ENCODE measurements at regions not wholly inside any gene's neighbourhood (a gene's known extent, or its start where the extent isn't known, plus 50 kb on each side); places are given as distances from the start of the nearest gene placed in this dataset.

GRCh38 chr3:46146548-46146947 lies 61.6 kb downstream of the CCR1 start:
- peak overlapping the region in 1 of 10 donors; percentile 12 for H3K4me3 Mint-ChIP-seq

GRCh38 chr3:46146021-46146420 lies 62.1 kb downstream of the CCR1 start:
- Mint-ChIP-seq H3K27ac (no peak overlapping the region), H3K9me3 (peaks cover 0 to 8% (median 0%) of the 10 kb centered on the region in 11 donors), H3K27me3 (peaks cover 0 to 8% (median 0%) of the 10 kb centered on the region in 5 donors), H3K4me1 (peaks cover 0 to 16% (median 3%) of the 10 kb centered on the region in 7 donors), H3K36me3 (peaks cover 0 to 26% (median 0%) of the 10 kb centered on the region in 5 donors), H3K4me3 (no peak overlapping the region)
- no peak overlapping the region for H3K27ac ChIP-seq (ENCODE audit: low read depth, low read length)
- H3K36me3 ChIP-seq (ENCODE audit: control insufficient read depth in 2 of 3, insufficient read depth in 3 of 3, low read length in 3 of 3) = no peaks in the 10 kb centered on the region
- H3K9me3 ChIP-seq (ENCODE audit: control insufficient read depth in 2 of 3, low read length in 3 of 3) = no peaks in the 10 kb centered on the region
- H3K27me3 ChIP-seq (ENCODE audit: control insufficient read depth in 2 of 2, insufficient read depth in 2 of 2, low read length in 2 of 2) = no peaks in the 10 kb centered on the region
- intact Hi-C loops (cut with micrococcal nuclease) = no loop called here
- CTCF ChIA-PET = no interaction called here
- DNase-seq (no peak), ATAC-seq (no peak)
- no peak overlapping the region for H3K4me3 ChIP-seq (ENCODE audit: low read length)
- peaks cover 0 to 7% of the 10 kb centered on the region in 2 donors for H3K4me1 ChIP-seq (ENCODE audit: control insufficient read depth in 2 of 2, insufficient read depth in 2 of 2, low read length in 2 of 2)
- POLR2A ChIA-PET = interaction anchor here (0.7 kb wide), 1 partner anchor 1019 kb away, joined by 3 read pairs; no protein-coding TSS in a partner anchor

More at GRCh38 chr3:46146548-46146947, 61.6 kb downstream of the CCR1 start:
- Mint-ChIP-seq H3K9me3 (peaks cover 0 to 6% (median 0%) of the 10 kb centered on the region in 11 donors), H3K27ac (no peak overlapping the region), H3K36me3 (peaks cover 0 to 26% (median 0%) of the 10 kb centered on the region in 5 donors), H3K27me3 (peaks cover 0 to 8% (median 0%) of the 10 kb centered on the region in 5 donors), H3K4me1 (peaks cover 0 to 16% (median 3%) of the 10 kb centered on the region in 7 donors)
- Histone ChIP-seq H3K27ac (ENCODE audit: low read depth, low read length) (no peak overlapping the region), H3K4me3 (ENCODE audit: low read length) (no peak overlapping the region), H3K9me3 (ENCODE audit: control insufficient read depth in 2 of 3, low read length in 3 of 3) (no peaks in the 10 kb centered on the region), H3K27me3 (ENCODE audit: control insufficient read depth in 2 of 2, insufficient read depth in 2 of 2, low read length in 2 of 2) (no peaks in the 10 kb centered on the region), H3K36me3 (ENCODE audit: control insufficient read depth in 2 of 3, insufficient read depth in 3 of 3, low read length in 3 of 3) (no peaks in the 10 kb centered on the region), H3K4me1 (ENCODE audit: control insufficient read depth in 2 of 2, insufficient read depth in 2 of 2, low read length in 2 of 2) (peaks cover 0 to 7% of the 10 kb centered on the region in 2 donors)
- DNase-seq (no peak), ATAC-seq (no peak)
- ChIA-PET POLR2A (interaction anchor here (0.7 kb wide), 1 partner anchor 1019 kb away, joined by 3 read pairs; no protein-coding TSS in a partner anchor), CTCF (interaction anchor here (0.7 kb wide), 1 partner anchor 15 kb away, joined by 3 read pairs; no protein-coding TSS in a partner anchor)
- intact Hi-C loops (cut with micrococcal nuclease) = no loop called here

- H3K9me3 ChIP-seq (ENCODE audit: control insufficient read depth in 2 of 3, low read length in 3 of 3) = no peaks in the 10 kb centered on the region
- CTCF ChIA-PET = no interaction called here
- H3K27ac ChIP-seq (ENCODE audit: low read depth, low read length) = no peak overlapping the region
- H3K36me3 ChIP-seq (ENCODE audit: control insufficient read depth in 2 of 3, insufficient read depth in 3 of 3, low read length in 3 of 3) = no peaks in the 10 kb centered on the region
- Mint-ChIP-seq H3K27ac (no peak overlapping the region), H3K4me1 (peaks cover 0 to 16% (median 3%) of the 10 kb centered on the region in 7 donors), H3K9me3 (peaks cover 0 to 12% (median 3%) of the 10 kb centered on the region in 11 donors), H3K36me3 (peaks cover 0 to 26% (median 0%) of the 10 kb centered on the region in 5 donors), H3K4me3 (no peak overlapping the region), H3K27me3 (peaks cover 0 to 6% (median 0%) of the 10 kb centered on the region in 5 donors)
- no peaks in the 10 kb centered on the region for H3K27me3 ChIP-seq (ENCODE audit: control insufficient read depth in 2 of 2, insufficient read depth in 2 of 2, low read length in 2 of 2)
- POLR2A ChIA-PET = no interaction called here
- ATAC-seq (no peak), DNase-seq (no peak)
- no peak overlapping the region for H3K4me3 ChIP-seq (ENCODE audit: low read length)
- peaks cover 0 to 7% of the 10 kb centered on the region in 2 donors for H3K4me1 ChIP-seq (ENCODE audit: control insufficient read depth in 2 of 2, insufficient read depth in 2 of 2, low read length in 2 of 2)
- intact Hi-C loops (cut with micrococcal nuclease) = no loop called here
These were observed 63.0 kb downstream of the CCR1 start for GRCh38 chr3:46145147-46145546.

- intact Hi-C loops (cut with micrococcal nuclease) = no loop called here
- Histone ChIP-seq H3K36me3 (ENCODE audit: control insufficient read depth in 2 of 3, insufficient read depth in 3 of 3, low read length in 3 of 3) (no peaks in the 10 kb centered on the region), H3K9me3 (ENCODE audit: control insufficient read depth in 2 of 3, low read length in 3 of 3) (no peaks in the 10 kb centered on the region), H3K4me1 (ENCODE audit: control insufficient read depth in 2 of 2, insufficient read depth in 2 of 2, low read length in 2 of 2) (peaks cover 0 to 7% of the 10 kb centered on the region in 2 donors), H3K4me3 (ENCODE audit: low read length) (no peak overlapping the region), H3K27me3 (ENCODE audit: control insufficient read depth in 2 of 2, insufficient read depth in 2 of 2, low read length in 2 of 2) (no peaks in the 10 kb centered on the region), H3K27ac (ENCODE audit: low read depth, low read length) (no peak overlapping the region)
- ATAC-seq (no peak), DNase-seq (no peak)
- Mint-ChIP-seq H3K4me1 (peaks cover 0 to 16% (median 3%) of the 10 kb centered on the region in 7 donors), H3K36me3 (peaks cover 0 to 24% (median 0%) of the 10 kb centered on the region in 5 donors), H3K9me3 (peaks cover 0 to 12% (median 3%) of the 10 kb centered on the region in 11 donors), H3K27ac (no peak overlapping the region), H3K4me3 (no peak overlapping the region), H3K27me3 (peaks cover 0 to 4% (median 0%) of the 10 kb centered on the region in 5 donors)
- ChIA-PET CTCF (no interaction called here), POLR2A (no interaction called here)
These were observed 64.1 kb downstream of the CCR1 start for GRCh38 chr3:46143951-46144473.

GRCh38 chr3:46141813-46142212 lies 66.3 kb downstream of the CCR1 start:
- Mint-ChIP-seq H3K4me3 (no peak overlapping the region), H3K4me1 (peaks cover 0 to 15% (median 3%) of the 10 kb centered on the region in 7 donors), H3K9me3 (peaks cover 0 to 12% (median 0%) of the 10 kb centered on the region in 11 donors), H3K36me3 (peaks cover 0 to 23% (median 0%) of the 10 kb centered on the region in 5 donors), H3K27ac (no peak overlapping the region), H3K27me3 (peaks cover 0 to 3% (median 0%) of the 10 kb centered on the region in 5 donors)
- Histone ChIP-seq H3K4me3 (ENCODE audit: low read length) (no peak overlapping the region), H3K9me3 (ENCODE audit: control insufficient read depth in 2 of 3, low read length in 3 of 3) (no peaks in the 10 kb centered on the region), H3K27ac (ENCODE audit: low read depth, low read length) (no peak overlapping the region), H3K36me3 (ENCODE audit: control insufficient read depth in 2 of 3, insufficient read depth in 3 of 3, low read length in 3 of 3) (no peaks in the 10 kb centered on the region), H3K27me3 (ENCODE audit: control insufficient read depth in 2 of 2, insufficient read depth in 2 of 2, low read length in 2 of 2) (no peaks in the 10 kb centered on the region), H3K4me1 (ENCODE audit: control insufficient read depth in 2 of 2, insufficient read depth in 2 of 2, low read length in 2 of 2) (peaks cover 0 to 7% of the 10 kb centered on the region in 2 donors)
- ChIA-PET POLR2A (interaction anchor here (0.6 kb wide), 1 partner anchor 429 kb away, joined by 3 read pairs; no protein-coding TSS in a partner anchor), CTCF (no interaction called here)
- ATAC-seq (no peak), DNase-seq (no peak)
- intact Hi-C loops (cut with micrococcal nuclease) = no loop called here

- H3K4me3 Mint-ChIP-seq = no peak overlapping the region
- Histone ChIP-seq H3K27me3 (ENCODE audit: control insufficient read depth in 2 of 2, insufficient read depth in 2 of 2, low read length in 2 of 2) (no peaks in the 10 kb centered on the region), H3K4me1 (ENCODE audit: control insufficient read depth in 2 of 2, insufficient read depth in 2 of 2, low read length in 2 of 2) (no peaks in the 10 kb centered on the region), H3K4me3 (ENCODE audit: low read length) (no peak overlapping the region), H3K36me3 (ENCODE audit: control insufficient read depth in 2 of 3, insufficient read depth in 3 of 3, low read length in 3 of 3) (no peaks in the 10 kb centered on the region), H3K9me3 (ENCODE audit: control insufficient read depth in 2 of 3, low read length in 3 of 3) (no peaks in the 10 kb centered on the region), H3K27ac (ENCODE audit: low read depth, low read length) (no peak overlapping the region)
- peaks cover 0 to 3% (median 0%) of the 10 kb centered on the region in 7 donors for H3K4me1 Mint-ChIP-seq
- peaks cover 0 to 3% (median 0%) of the 10 kb centered on the region in 5 donors for H3K27me3 Mint-ChIP-seq
- H3K27ac Mint-ChIP-seq = no peak overlapping the region
- intact Hi-C loops (cut with micrococcal nuclease) = loop anchor here in 1 of 2 donors (5.0 kb wide), 1 partner anchor 41 kb away; no protein-coding TSS in a partner anchor
- ChIA-PET CTCF (no interaction called here), POLR2A (interaction anchor here (0.8 kb wide), 1 partner anchor 305 kb away, joined by 3 read pairs; no protein-coding TSS in a partner anchor)
- DNase-seq = no peak
- H3K36me3 Mint-ChIP-seq = peaks cover 0 to 10% (median 0%) of the 10 kb centered on the region in 5 donors
- no peak for ATAC-seq
- H3K9me3 Mint-ChIP-seq = peaks cover 0 to 9% (median 0%) of the 10 kb centered on the region in 11 donors
These were observed 69.5 kb downstream of the CCR1 start for GRCh38 chr3:46138581-46138980.

Measured in naive thymus-derived CD4-positive, alpha-beta T cell (primary cell).